Esophagus squamous epithelium (tissue), 5 donors: ENCODE measurements at regions not wholly inside any gene's neighbourhood (a gene's known extent, or its start where the extent isn't known, plus 50 kb on each side); places are given as distances from the start of the nearest gene placed in this dataset.

Experiments
- DNase-seq: peaks from one replicate; lab custom pipeline; 2025; lab: John Stamatoyannopoulos, UW
- H3K27ac ChIP-seq, 4 donors: fragments of 200-600 bp; sonication (generic); one replicate each; pipeline ENCODE4 v1.5.1; 2016 to 2019; ENCODE audit warnings: mild to moderate bottlenecking in 1 of 4
- H3K27me3 ChIP-seq, 4 donors: fragments of 200-600 bp; sonication (generic); 1 replicate in 3 of 4; 2 replicates in 1 of 4; pipeline versions ENCODE4 v1.5.1 to v1.6.0; 2017 to 2021; ENCODE audit warnings: antibody characterized with exemption in 1 of 4
- H3K36me3 ChIP-seq, 3 donors: fragments of 200-600 bp; sonication (generic); one replicate each; pipeline ENCODE4 v1.5.1; 2016 to 2019
- H3K4me1 ChIP-seq, 3 donors: fragments of 200-600 bp; sonication (generic); one replicate each; pipeline ENCODE4 v1.5.1; 2017 to 2019
- H3K4me3 ChIP-seq, 4 donors: fragments of 200-600 bp; sonication (generic); 1 replicate in 3 of 4; 2 replicates in 1 of 4; pipeline ENCODE4 v1.5.1; 2016 to 2019; ENCODE audit warnings: mild to moderate bottlenecking in 2 of 4, moderate library complexity in 1 of 4
- H3K9me3 ChIP-seq, 3 donors: fragments of 200-600 bp; sonication (generic); one replicate each; pipeline ENCODE4 v1.5.1; 2016 to 2019
- CTCF ChIP-seq, 6 experiments: fragments of 450-650 bp in 4 of 6; fragments of 200-600 bp in 2 of 6; sonication (generic) in 2 of 6; IDR thresholded peaks; one replicate each; pipeline ENCODE4 v1.5.1; 2016 to 2019; ENCODE audit warnings: antibody characterized with exemption in 6 of 6, mild to moderate bottlenecking in 4 of 6, moderate library complexity in 4 of 6
- POLR2A ChIP-seq, 4 donors: fragments of 450-650 bp; IDR thresholded peaks; one replicate each; pipeline ENCODE4 v1.6.1; 2017; ENCODE audit warnings: antibody characterized with exemption in 4 of 4, mild to moderate bottlenecking in 4 of 4, moderate library complexity in 3 of 4
- WGBS, 2 donors: methylation state at CpG; one replicate each; pipeline ENCODE4 v1.1.5; 2018; 5-methylcytosine and 5-hydroxymethylcytosine counted together
- intact Hi-C: fragments of 100-400 bp; cut with DNase I; formaldehyde crosslinking; loops from one replicate; pipeline ENCODE4 v1.15.0; 2022
- donor health status: DM: yes; HTN: yes; CAD: no.

- no peak for TF ChIP-seq CTCF (IDR thresholded peaks at IDR 0.05)
- no peak for TF ChIP-seq POLR2A (IDR thresholded peaks at IDR 0.05)
- no peaks in the 10 kb centered on the region for H3K9me3 ChIP-seq
- H3K4me3 ChIP-seq: no peak overlapping the region
- intact Hi-C loops: no loop called here
- H3K4me1 ChIP-seq: no peaks in the 10 kb centered on the region
- no peak overlapping the region for H3K27ac ChIP-seq
- no peaks in the 10 kb centered on the region for H3K36me3 ChIP-seq
- H3K27me3 ChIP-seq: no peaks in the 10 kb centered on the region
- 92% methylated on average over 2 of the region's 2 CpGs for WGBS, 2 donors
- DNase-seq: no peak
These were observed 60.2 kb upstream of the RBPJ start for GRCh38 chr4:26260571-26260970.

GRCh38 chr4:26261405-26261804 lies 59.4 kb upstream of the RBPJ start:
- peaks cover 0 to under 1% (median 0%) of the 10 kb centered on the region in 3 donors for H3K4me1 ChIP-seq
- H3K9me3 ChIP-seq: no peaks in the 10 kb centered on the region
- WGBS, 2 donors: 55 to 58% methylated on average over 2 of the region's 2 CpGs
- H3K27me3 ChIP-seq: no peaks in the 10 kb centered on the region
- intact Hi-C loops: no loop called here
- H3K4me3 ChIP-seq: no peak overlapping the region
- no peaks in the 10 kb centered on the region for H3K36me3 ChIP-seq
- TF ChIP-seq CTCF (IDR thresholded peaks at IDR 0.05) (no peak), POLR2A (IDR thresholded peaks at IDR 0.05) (no peak)
- H3K27ac ChIP-seq: no peak overlapping the region
- DNase-seq: no peak

- Histone ChIP-seq H3K27ac (no peak overlapping the region), H3K4me1 (peaks cover 0 to 15% (median 0%) of the 10 kb centered on the region in 3 donors), H3K36me3 (no peaks in the 10 kb centered on the region), H3K9me3 (no peaks in the 10 kb centered on the region), H3K27me3 (no peaks in the 10 kb centered on the region), H3K4me3 (no peak overlapping the region)
- WGBS, 2 donors: 70 to 89% methylated on average over 4 to 5 of the region's 5 CpGs
- intact Hi-C loops: no loop called here
- TF ChIP-seq POLR2A (IDR thresholded peaks at IDR 0.05) (no peak), CTCF (IDR thresholded peaks at IDR 0.05) (no peak)
- DNase-seq: no peak
These were observed 57.6 kb upstream of the RBPJ start for GRCh38 chr4:26263165-26263564.

- no peaks in the 10 kb centered on the region for H3K36me3 ChIP-seq
- H3K9me3 ChIP-seq: no peaks in the 10 kb centered on the region
- intact Hi-C loops: no loop called here
- DNase-seq: no peak
- H3K4me3 ChIP-seq: no peak overlapping the region
- peaks cover 0 to 19% (median 0%) of the 10 kb centered on the region in 3 donors for H3K4me1 ChIP-seq
- H3K27ac ChIP-seq: no peak overlapping the region
- WGBS, 2 donors: 91 to 98% methylated on average over 5 of the region's 5 CpGs
- TF ChIP-seq CTCF (IDR thresholded peaks at IDR 0.05) (no peak), POLR2A (IDR thresholded peaks at IDR 0.05) (no peak)
- H3K27me3 ChIP-seq: no peaks in the 10 kb centered on the region
These were observed 56.7 kb upstream of the RBPJ start for GRCh38 chr4:26264109-26264508.

- H3K9me3 ChIP-seq: no peaks in the 10 kb centered on the region
- no peaks in the 10 kb centered on the region for H3K27me3 ChIP-seq
- H3K4me3 ChIP-seq: no peak overlapping the region
- TF ChIP-seq POLR2A (IDR thresholded peaks at IDR 0.05) (no peak), CTCF (IDR thresholded peaks at IDR 0.05) (no peak)
- no peaks in the 10 kb centered on the region for H3K36me3 ChIP-seq
- intact Hi-C loops: no loop called here
- H3K4me1 ChIP-seq: peaks cover 0 to 19% (median 0%) of the 10 kb centered on the region in 3 donors
- WGBS, 2 donors: 81 to 88% methylated on average over 1 of the region's 1 CpG
- no peak for DNase-seq
- H3K27ac ChIP-seq: peak overlapping the region in 2 of 4 donors; percentile 31 to 42
These were observed 53.7 kb upstream of the RBPJ start for GRCh38 chr4:26267087-26267486.
